ENCODE measurements at regions not wholly inside any gene's neighbourhood (a gene's known extent, or its start where the extent isn't known, plus 50 kb on each side); places are given as distances from the start of the nearest gene placed in this dataset.
A peak's percentile ranks its signal among the peaks of the same experiment; 100 is the strongest.

- DNase-seq (ENCODE audit: low read depth in 1 of 2, low spot score in 1 of 2) (no peak), ATAC-seq (0 out of 6 replicates have a peak, but pooled peaks of 1 of the 2 experiments have one; percentile 23), FAIRE-seq (no peak)
- H3K9me3 ChIP-seq, result no peaks in the 10 kb centered on the region; the same call in 2 of the 3 replicates
- TF ChIP-seq ZC3H11A (IDR thresholded peaks at IDR 0.05) (no peak), POLR2A (IDR thresholded peaks at IDR 0.05; ENCODE audit: low read length) (no peak), CBX8 (IDR thresholded peaks at IDR 0.05) (no peak), ZFP36 (IDR thresholded peaks at IDR 0.05; ENCODE audit: borderline replicate concordance, partially characterized antibody) (no peak), PHF8 (IDR thresholded peaks at IDR 0.05; ENCODE audit: borderline replicate concordance, low read depth) (no peak), RFX5 (IDR thresholded peaks at IDR 0.05) (no peak), CBX2 (IDR thresholded peaks at IDR 0.05; ENCODE audit: borderline replicate concordance, low read depth) (no peak), ATOH8 (CRISPR knock-in tag; IDR thresholded peaks at IDR 0.05; ENCODE audit: low read depth) (no peak), GATA3 (IDR thresholded peaks at IDR 0.05; ENCODE audit: borderline replicate concordance) (no peak), CHD4 (IDR thresholded peaks at IDR 0.05; ENCODE audit: borderline replicate concordance) (no peak), KDM1A (IDR thresholded peaks at IDR 0.05; ENCODE audit: low read depth) (no peak), HES2 (IDR thresholded peaks at IDR 0.05) (no peak), EHF (CRISPR knock-in tag; IDR thresholded peaks at IDR 0.05) (no peak), NR3C1 (IDR thresholded peaks at IDR 0.05) (no peak), ESRRA (IDR thresholded peaks at IDR 0.05; ENCODE audit: borderline replicate concordance, low read length) (no peak)
- H3K27ac ChIP-seq, result no peak overlapping the region
- CTCF ChIA-PET, result no interaction called here
- WGBS (ENCODE audit: missing lambda C conversion rate), result 40% methylated on average over 15 of the region's 19 CpGs
- H3K4me3 ChIP-seq, result no peak overlapping the region
- peak overlapping the region; percentile 51 for H3K4me2 ChIP-seq
- no peaks in the 10 kb centered on the region for H3K4me1 ChIP-seq
- POLR2A ChIA-PET, result no interaction called here
Measured at GRCh38 chr9:14007190-14007769, 306.7 kb downstream of the NFIB start.

- Histone ChIP-seq H3K9me3 (no peaks in the 10 kb centered on the region; the same call in 2 of the 3 replicates), H3K4me2 (peak overlapping the region; percentile 51; the same call in 2 of the 3 replicates), H3K4me1 (no peaks in the 10 kb centered on the region), H3K27ac (no peak overlapping the region), H3K4me3 (no peak overlapping the region)
- DNase-seq (ENCODE audit: low read depth in 1 of 2, low spot score in 1 of 2), result no peak
- no peak for ATAC-seq
- ChIA-PET POLR2A (interaction anchor here (0.5 kb wide), 1 partner anchor 46 kb away, joined by 3 read pairs; no protein-coding TSS in a partner anchor), CTCF (no interaction called here)
- TF ChIP-seq FOXS1 (CRISPR knock-in tag; IDR thresholded peaks at IDR 0.05) (no peak), TP53 (CRISPR knock-in tag; IDR thresholded peaks at IDR 0.05) (no peak), HES2 (IDR thresholded peaks at IDR 0.05) (no peak), RNF2 (IDR thresholded peaks at IDR 0.05; ENCODE audit: borderline replicate concordance, low read depth) (no peak), BHLHE40 (IDR thresholded peaks at IDR 0.05; ENCODE audit: low read depth, low read length) (no peak), BCL3 (IDR thresholded peaks at IDR 0.05) (no peak), CBX8 (IDR thresholded peaks at IDR 0.05) (no peak), HEYL (CRISPR knock-in tag; IDR thresholded peaks at IDR 0.05) (no peak), ZC3H11A (IDR thresholded peaks at IDR 0.05) (no peak), RAD21 (conservative IDR thresholded peaks at IDR 0.05 in 1 of 2, IDR thresholded peaks at IDR 0.05 in 1 of 2) (no peak), ZFP36 (IDR thresholded peaks at IDR 0.05; ENCODE audit: borderline replicate concordance, partially characterized antibody) (no peak)
- WGBS (ENCODE audit: missing lambda C conversion rate), result 38% methylated on average over 10 of the region's 10 CpGs
- FAIRE-seq, result no peak
Measured at GRCh38 chr9:14006386-14007187, 307.4 kb downstream of the NFIB start.

Measured in A549 (cell line).